ENCODE measurements at regions not wholly inside any gene's neighbourhood (a gene's known extent, or its start where the extent isn't known, plus 50 kb on each side); places are given as distances from the start of the nearest gene placed in this dataset.
"Not testable (repeated sequence)": the region's sequence is repeated elsewhere in the genome, so short reads cannot be mapped to it uniquely, and the experiment has no call there.

- no peak for DNase-seq
Observed at GRCh38 chr13:33561627-33562026, 256.3 kb upstream of the RFC3 start.

- DNase-seq, result no peak
Observed at GRCh38 chr13:33571618-33572017, 246.3 kb upstream of the RFC3 start.

DNA sequence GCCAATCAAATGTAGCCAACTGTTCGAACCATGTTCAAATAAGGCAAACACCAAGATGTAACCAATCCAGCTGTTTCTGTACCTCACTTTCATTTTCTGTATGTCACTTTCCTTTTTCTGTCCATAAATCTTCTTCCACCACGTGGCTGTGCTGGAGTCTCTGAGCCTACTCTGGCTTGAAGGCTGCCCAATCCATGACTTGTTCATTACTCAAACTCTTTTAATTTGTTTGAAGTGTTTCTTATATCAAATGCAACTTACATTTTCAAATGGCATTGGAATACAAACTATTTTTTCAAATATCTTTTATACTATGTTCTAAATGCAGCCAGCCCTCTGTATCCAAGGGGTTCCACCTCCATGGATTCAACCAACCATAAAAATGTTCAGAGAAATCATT is 245.6 kb upstream of the RFC3 start:
- not testable (repeated sequence) for DNase-seq

DNA sequence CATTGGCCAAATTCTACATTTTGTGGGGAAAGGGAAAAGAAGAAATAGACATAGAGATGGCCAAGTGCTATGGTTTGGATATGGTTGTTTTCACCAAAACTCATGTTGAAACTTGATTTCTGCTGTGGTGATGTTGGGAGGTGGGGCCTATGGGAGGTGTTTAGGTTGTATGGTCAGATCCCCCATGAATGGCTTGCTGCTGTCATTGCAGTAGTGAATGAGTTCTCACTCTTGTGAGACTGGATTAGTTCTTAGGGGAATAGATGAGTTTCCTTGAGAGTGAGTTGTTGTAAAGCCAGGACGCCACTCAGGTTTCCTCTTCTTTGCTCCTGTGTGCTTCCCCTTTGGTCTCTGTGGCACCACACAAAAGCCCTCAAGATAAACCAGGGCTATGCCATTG is 242.6 kb upstream of the RFC3 start:
- no peak for DNase-seq

GRCh38 chr13:33577007-33577406 is 240.9 kb upstream of the RFC3 start:
- DNase-seq, result no peak

- peak; percentile 87 for DNase-seq
Observed at GRCh38 chr13:33578786-33579185, 239.2 kb upstream of the RFC3 start.

GRCh38 chr13:33582121-33582520 is 235.8 kb upstream of the RFC3 start:
- DNase-seq, result no peak

GRCh38 chr13:33583398-33583797 is 234.6 kb upstream of the RFC3 start:
- DNase-seq, result no peak

DNA sequence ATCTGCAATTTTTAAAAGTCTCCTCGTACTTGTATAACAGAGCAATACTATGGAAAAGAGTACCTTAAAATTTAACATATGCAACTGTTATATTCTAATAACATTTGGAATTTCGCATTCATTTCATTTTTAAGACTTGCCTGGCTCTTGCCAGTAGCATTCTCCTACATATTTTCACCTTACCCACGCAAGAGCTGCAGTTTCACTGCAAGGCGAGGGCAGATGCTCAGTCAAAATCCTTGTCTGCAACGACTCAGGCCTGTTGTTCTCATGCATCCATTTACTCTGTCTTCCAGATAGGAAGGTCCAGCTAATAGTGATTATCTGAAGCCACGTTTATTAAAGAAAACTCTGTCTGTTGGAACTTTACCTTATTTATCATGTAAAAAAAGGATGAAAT is 227.0 kb upstream of the RFC3 start:
- DNase-seq, result no peak

DNA sequence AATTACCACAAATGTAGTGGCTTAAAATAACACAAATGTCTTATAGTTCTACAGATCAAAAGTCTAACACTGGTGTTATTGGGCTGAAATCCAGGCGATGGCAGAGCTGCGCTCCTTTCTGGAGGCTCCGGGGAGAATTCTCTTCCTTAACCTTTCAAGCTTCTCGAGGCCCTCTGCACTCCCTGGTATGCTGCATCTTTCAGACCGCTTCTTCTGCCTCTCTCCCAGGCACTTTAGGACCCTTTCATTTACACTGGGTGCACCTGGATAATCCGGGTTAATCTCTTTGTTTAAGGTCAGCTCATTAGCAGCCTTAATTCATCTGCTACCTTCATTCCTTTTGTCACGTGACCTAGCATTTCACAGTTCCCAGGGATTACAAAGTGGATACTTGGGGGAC is 211.3 kb upstream of the RFC3 start:
- no peak for DNase-seq

GRCh38 chr13:33610438-33611120 is 207.4 kb upstream of the RFC3 start:
- no peak for DNase-seq

DNA sequence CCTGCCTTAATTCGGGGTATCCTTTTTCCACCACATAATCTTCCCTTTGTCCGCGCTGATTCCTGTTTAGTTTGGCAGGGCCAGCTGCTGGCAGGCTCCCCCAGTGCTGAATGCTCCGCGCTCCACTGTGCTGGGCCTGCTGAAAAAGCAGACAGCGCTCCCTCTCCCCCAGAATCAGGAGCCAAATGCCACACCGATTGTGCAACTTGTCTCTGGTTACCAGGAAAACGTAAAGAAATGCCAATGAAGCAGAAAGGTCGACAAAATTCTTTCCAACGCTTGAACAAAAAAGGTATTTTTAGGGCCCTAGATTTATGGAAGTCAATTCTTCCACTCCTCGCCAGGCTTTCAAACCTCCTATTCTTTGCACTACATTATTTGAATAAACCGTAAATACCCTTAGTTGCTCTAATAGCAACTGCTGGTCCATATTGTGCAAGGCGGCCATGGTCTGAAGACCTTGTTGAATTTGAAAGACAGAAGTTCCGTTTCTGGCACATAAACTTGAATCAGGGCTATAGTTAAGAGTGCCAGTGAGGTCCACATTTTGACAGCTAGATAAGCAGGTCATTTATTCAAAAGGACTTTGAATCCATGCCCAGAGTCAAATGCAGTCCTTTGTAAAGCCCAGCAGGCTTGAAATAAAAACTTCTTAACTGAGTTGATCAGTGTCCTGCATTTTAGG is 206.7 kb upstream of the RFC3 start:
- no peak for DNase-seq

GRCh38 chr13:33612641-33613638 is 205.0 kb upstream of the RFC3 start:
- DNase-seq, result no peak

GRCh38 chr13:33615436-33615835 is 202.5 kb upstream of the RFC3 start:
- no peak for DNase-seq

DNA sequence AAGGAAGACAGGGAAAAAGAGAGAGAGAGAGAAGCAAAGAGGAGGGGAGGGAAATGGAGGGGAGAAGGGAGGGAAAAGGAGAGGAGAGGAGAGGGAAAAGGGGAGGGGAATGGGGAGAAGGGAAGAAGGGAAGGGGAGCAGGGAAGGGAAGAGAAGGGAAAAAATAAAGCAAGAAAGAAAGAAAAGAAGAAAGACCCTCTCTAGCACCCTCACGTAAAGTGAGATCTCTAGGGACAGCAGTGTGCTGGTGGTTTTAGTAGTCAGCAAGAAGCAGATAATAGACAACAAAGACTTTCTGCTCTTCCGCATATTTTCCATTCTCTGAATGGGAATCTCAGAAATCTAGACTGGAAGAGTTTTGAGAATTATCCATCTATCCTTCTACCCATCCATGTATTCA is 201.8 kb upstream of the RFC3 start:
- no peak for DNase-seq

GRCh38 chr13:33617055-33617454 is 200.9 kb upstream of the RFC3 start:
- DNase-seq, result no peak

GRCh38 chr13:33624253-33624652 is 193.7 kb upstream of the RFC3 start:
- DNase-seq, result no peak

DNA sequence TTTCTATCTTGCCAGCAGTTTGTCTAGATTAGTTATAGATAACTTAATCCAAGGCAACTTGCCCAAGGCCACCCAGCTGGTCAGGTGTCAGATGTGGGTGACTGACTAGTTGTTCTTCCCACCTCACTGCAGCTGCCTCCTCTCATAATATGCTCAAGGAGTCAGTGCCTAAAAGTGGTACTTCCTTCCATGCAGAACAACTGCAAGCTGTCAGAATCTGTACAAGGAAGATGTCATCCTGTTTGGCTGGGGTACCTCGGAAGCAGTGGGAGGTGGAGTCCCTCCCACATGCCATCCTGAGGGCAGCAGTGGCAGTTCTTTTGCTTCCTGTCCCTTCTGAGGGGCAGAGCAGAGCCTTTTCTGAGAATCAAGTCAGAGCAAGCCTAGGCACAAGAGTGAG is 193.2 kb upstream of the RFC3 start:
- no peak for DNase-seq

DNA sequence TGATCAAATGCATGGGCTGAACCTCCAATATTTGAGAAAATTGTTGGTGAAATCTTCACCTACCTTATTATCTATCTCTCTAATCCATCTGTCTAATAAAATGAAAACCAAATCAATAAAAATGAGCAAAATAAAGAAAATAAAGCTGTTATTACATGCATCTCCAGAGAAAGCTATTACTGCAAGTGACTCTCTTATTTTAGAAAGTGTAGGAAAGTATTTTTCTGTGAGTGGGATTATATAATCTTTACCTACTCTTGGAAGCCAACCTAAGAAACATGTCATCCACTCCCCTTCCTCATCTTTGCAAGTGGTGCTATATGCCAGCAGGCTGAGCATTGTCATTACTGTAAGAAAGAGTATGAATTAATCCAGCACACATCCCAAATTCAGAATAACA is 191.5 kb upstream of the RFC3 start:
- DNase-seq, result no peak

DNA sequence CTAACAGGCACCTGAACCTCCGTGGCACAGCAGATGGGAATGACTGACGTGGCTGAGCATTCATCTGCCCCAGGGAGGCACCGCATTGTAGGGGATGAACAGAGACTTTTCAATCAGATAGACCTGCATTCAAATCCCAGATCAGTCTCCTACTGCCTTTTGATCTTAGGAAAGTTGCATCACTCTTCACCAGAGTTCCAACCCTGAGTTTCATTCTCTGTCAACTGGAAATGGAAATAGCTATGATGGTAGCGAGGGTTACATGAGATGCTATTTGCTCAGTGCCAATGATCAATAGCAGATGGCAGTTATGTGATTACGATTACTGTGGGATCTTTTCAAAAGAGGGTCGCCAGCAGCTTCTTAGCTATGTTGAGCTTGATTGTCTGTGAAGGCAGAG is 189.3 kb upstream of the RFC3 start:
- DNase-seq, result no peak

DNA sequence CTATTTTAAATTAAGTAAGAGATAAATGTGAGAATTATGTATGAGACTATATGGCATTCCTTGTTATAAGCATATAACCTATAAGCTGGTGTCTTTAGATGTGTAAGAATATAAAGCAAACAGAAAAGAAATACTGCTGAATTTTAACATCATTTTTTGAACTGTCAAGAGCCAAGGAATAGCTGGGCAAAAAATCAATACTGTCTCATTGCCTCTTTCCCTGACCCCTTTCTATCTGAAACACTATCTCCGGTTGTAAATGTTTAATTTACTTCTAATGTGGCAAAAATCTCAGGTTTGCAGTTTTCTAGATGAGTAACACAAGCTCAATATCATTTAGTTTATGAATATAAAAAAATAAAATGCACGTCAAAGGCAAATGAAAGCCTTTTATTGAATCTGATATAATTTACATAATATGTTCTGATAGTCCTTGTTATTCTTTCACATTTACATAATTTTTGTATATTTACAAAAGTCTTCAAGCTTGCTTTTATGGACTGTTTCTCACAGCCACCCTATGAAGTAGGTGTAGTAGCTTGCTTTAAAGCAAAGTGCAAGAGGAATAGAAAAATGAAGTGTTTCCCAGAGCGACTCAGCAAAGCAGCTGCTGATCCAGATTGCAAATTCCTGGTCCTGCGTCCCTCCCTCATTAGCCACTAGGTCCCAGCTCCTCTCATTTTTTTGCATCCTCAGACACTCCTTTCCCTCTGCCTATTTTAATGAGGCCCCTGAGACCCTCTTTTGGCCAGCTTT is 188.2 kb upstream of the RFC3 start:
- no peak for DNase-seq

- DNase-seq, result no peak
Observed at GRCh38 chr13:33633701-33634545, 184.0 kb upstream of the RFC3 start.

Measured in NCI-H748 treated with DMSO at 0.1 percent for 48 hours (cell line).